ENCODE measurements at regions not wholly inside any gene's neighbourhood (a gene's known extent, or its start where the extent isn't known, plus 50 kb on each side); places are given as distances from the start of the nearest gene placed in this dataset.
"Not testable (repeated sequence)": the region's sequence is repeated elsewhere in the genome, so short reads cannot be mapped to it uniquely, and the experiment has no call there.

DNA sequence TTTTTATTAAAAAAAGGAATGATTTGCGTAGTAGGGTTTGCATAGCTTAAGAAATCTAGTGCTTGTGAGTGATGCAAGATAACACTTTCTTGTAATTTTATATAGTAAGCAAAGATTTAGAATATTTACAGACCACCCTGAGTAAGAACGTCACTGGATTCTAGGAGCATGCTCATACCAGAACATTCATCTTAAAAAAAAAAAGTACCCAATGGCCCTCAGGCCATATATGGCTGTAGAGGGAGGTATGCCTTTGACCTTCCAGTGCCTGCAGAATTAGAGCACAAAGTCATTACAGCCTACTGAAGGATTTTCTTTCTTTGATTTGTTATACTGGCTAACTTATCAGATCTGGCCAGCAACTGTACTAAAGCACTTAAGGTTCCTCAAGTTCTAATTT lies 236.3 kb upstream of the GYPA start:
- DNase-seq: no peak

DNA sequence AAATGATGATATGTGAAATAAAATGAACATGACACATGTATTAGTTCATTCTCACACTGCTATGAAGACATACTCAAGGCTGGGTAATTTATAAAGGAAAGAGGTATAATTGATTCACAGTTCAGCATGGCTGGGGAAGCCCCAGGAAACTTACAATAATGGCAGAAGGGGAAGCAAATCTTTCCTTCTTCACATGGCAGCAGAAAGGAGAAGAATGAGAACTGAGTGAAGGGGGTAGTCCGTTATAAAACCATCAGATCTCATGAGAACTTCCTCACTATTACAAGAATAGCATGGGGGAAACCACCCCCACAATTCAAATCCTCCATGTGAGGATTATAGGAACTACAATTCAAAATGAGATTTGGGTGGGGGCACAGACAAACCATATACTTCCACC lies 243.9 kb upstream of the GYPA start:
- DNase-seq: no peak

DNA sequence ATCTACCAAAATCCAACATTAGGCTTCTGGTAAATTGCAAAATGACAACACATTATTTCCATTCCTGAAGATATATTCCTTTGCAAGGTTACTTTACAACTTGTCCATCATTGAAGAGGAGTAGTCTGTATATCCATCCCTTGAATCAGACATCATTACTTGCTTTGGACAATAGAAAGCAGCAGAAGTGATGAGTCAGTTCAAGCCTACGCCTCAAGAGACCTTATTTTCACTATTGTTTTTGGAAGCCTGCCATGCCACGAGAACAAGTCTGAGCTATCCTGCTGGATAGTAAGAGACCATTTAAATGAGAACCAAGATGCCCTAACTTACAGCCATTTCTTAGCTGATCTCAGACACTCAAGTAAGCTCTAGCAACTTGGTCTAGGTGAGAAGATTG lies 246.0 kb upstream of the HHIP start:
- DNase-seq: no peak

- no peak for DNase-seq
Observed at GRCh38 chr4:144402176-144402575, 243.8 kb upstream of the HHIP start.

DNA sequence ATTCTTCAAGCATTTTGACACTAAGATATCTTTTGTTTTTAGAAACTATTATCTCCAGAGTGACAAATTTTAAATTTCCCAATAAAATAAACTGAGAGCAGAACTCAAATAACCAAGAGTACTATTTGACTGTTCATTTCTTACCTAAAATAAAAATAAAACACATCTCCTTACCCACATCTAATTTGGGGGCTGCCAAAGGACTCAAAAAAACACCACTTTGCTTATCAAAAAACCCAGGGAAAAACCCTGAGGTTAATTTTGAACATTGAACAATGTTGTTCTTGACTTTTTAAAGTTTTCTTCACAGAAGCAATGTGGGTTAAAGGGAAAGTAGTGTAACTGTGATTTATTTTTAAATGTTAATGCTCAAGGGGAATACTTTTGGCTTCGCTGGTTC lies 243.0 kb upstream of the HHIP start:
- no peak for DNase-seq

DNA sequence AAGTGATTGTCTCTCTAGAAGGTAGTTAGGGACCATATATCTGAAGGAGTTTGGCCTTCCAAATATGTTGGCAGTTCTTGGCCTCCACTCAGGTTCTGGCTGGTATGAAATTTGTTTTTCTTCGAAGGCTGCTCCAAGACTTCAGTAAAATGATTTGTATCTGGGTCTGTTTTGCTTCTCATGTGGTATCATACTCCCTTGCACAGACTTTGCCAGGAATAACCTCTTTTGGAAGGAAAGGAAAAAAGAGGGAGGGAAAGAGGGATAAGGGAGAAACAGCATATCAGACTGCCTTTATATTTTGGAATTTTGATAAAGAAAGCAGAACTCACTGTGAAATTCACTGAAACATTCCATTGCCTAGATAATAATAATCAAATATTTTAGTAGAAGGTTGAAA lies 242.1 kb upstream of the HHIP start:
- DNase-seq: no peak

GRCh38 chr4:144409525-144409924 lies 236.4 kb upstream of the HHIP start:
- DNase-seq: no peak

DNA sequence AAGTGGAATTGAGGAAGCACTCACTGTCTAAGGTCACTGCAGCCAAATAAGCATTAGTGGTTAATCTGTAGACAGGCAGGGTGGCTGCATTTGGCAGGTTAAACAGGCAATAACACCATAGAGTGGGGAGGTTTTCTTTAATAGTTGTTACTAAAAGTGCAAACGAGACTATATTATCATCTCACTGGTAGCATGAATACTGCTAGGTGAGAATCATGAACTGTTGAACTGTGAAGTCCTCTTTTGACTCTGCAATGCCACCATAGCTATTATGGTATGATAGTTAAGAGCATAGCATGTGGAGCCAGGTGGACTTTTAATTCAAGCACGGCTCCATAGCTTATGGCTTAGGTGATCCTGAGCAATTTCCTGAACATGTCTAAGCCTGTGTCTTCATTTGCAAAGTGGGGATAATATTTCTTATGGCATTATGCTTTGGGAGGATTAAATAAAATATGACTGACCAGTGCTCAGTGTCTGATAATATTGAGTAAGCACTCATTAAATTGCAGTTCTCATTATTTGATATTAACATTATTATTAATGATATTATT lies 235.6 kb upstream of the HHIP start:
- DNase-seq: no peak

- DNase-seq: no peak
Observed at GRCh38 chr4:144411119-144411518, 234.8 kb upstream of the HHIP start.

DNA sequence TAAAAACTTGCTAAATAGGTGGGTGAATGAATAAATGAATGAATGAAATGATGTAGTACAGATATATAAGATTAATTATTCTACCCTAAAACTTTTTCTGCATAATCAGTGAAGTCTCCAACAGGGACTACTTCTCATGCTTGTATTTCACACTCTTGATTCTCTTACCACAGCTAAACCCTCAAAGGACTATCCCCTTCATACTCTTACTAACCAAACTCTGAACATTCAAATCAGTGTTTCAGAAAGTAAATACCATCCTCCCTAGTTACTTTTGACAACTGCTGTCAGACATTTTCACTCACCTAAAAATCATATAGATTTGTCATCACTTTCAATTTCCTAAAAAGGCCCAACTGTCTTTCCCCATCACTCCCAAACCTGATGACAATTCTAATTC lies 234.3 kb upstream of the HHIP start:
- DNase-seq: no peak

DNA sequence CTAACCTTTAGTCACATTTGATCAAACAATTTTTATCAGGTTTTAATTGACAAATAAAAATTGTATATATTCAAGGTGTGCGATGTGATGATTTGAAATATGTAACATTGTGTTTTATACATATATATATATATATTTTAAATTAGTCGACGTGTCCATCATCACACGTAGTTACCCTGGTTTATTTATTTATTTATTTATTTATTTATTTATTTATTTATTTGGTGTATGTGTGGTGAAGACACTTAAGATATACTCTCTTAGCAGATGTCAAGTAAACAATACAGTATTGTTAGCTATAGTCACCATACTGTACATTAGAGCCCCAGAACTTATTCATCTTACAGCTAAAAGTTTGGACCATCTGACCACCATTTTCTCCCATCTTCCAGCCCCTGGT lies 224.9 kb upstream of the HHIP start:
- DNase-seq: no peak

DNA sequence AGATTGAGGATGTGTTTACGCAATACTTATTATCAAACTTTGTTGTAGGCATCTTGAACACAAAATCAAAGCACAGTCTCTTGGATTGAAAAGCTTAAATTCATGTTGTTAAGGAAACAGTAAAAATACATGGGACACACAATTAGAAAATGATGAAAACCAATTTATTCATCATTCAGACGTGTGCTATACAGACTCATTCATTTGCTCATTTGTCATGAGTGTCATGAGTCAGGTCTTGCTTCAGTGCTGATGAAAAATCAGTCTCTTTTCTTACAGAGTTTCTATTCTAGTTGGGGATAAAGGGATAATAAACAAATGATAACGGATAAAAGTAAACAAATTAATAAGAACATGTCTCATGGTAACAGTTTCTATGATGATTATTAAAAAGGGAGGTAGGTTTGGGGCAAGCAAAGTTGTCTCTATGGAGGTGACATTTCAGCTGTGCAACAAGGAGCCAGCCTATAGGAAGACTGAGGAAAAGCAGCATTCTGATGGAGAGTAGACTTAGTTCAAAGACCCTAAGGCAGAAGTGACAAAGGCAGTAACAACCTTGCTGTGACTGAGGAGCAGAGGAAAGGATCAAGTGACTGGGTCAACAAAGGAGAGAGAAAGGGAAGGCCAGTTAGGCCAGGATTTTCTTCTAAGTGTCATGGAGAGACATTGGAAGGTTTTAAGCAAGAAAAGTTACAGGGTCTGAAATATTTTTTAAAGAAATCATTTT lies 224.0 kb upstream of the HHIP start:
- DNase-seq: no peak

DNA sequence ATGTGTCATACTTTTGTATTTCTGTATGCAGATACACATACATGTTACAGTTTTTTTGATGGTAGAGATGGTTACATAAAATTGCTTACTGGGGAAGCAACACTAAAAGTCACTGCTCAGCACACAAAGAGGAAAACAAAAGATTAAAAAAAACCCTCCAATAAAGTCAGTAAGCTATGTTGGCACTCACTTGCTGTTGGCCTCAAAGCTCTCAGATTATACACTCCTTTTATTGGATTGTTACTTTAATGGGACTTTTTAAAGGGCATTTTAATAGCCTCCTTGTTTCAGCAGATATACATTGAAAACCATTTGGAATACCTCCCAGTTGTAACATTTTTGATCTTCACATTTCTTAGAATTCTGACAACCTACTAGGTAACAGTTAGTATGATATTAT lies 222.0 kb upstream of the HHIP start:
- no peak for DNase-seq

GRCh38 chr4:144426023-144426422 lies 219.9 kb upstream of the HHIP start:
- not testable (repeated sequence) for DNase-seq

DNA sequence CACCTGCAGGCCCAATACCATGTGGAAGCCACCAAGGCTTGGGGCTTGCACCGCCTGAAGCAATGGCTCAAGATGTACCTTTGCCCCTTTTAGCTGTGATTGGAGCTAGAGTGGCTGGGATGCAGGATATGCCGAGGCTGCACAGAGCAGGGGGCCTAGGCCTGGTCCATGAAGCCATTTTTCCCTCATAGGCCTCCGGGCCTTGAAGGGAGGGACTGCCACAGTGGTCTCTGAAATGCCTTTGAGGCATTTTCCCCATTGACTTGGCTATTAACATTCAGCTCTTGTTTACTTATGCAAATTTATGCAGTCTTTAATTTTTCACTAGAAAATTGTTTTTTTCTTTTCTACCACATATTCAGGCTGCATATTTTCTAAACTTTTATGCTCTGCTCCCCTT lies 203.2 kb upstream of the HHIP start:
- DNase-seq: no peak

- no peak for DNase-seq
Observed at GRCh38 chr4:144449611-144450010, 196.3 kb upstream of the HHIP start.

- DNase-seq: no peak
Observed at GRCh38 chr4:144450526-144450925, 195.4 kb upstream of the HHIP start.

GRCh38 chr4:144451766-144452450 lies 194.0 kb upstream of the HHIP start:
- no peak for DNase-seq

GRCh38 chr4:144456196-144456595 lies 189.8 kb upstream of the HHIP start:
- no peak for DNase-seq

DNA sequence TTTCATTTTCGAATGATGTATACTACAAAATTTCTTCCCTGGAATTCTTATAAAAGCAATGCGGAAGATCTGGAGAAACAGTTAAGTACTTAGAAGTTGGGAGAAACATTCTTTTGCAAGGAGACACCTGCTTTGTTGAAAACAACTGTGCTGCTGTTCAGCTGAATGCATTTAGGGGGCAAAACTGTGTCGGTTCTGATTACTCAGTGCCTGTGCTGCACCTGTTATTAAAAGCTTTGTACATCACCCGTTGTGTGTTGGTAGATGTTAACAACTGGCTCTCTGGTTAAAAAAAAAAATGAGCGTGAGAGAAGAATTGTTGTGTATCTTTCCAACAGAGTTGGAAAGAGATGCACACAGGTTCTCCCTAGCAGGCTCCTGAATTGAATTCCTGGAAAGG lies 184.1 kb upstream of the HHIP start:
- DNase-seq: no peak

GRCh38 chr4:144463236-144463635 lies 182.7 kb upstream of the HHIP start:
- DNase-seq: no peak

DNA sequence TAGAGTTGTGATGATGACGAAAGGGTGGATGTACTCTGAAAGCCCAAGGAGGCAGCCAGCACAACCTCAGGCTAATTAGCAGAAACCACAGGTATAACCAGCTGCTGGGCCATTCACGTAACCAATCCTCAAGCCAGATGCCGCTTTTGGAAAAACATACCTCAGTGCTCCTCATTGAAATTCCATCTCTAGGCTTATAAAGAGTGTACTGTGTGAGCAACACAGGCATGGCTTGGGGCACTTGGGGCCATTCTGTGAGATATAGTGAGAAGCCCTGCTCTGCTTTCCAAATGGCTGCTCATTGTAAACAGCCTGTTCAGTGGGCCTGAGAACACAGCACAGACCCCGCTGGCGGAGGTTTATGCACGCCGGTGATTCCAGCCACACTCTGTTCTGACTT lies 182.1 kb upstream of the HHIP start:
- DNase-seq: no peak

DNA sequence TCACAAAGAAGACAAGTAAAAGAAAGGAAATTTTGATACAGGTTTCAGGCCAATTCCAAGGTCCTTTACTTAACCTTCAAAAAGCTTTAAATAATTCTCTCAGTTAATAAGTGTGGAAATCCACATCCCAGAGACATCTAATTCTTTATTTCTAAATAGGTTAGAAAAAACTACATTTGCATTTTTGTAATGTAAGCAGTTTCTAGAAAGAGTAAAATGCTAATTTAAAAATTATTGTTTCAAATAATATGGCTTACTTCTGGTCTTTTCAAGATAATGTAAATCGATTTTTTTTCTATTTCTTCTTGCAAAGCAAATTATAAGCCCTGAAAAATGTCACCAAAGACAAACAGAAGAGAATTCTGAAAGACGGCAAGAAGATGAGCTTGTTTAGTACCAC lies 180.4 kb upstream of the HHIP start:
- no peak for DNase-seq

DNA sequence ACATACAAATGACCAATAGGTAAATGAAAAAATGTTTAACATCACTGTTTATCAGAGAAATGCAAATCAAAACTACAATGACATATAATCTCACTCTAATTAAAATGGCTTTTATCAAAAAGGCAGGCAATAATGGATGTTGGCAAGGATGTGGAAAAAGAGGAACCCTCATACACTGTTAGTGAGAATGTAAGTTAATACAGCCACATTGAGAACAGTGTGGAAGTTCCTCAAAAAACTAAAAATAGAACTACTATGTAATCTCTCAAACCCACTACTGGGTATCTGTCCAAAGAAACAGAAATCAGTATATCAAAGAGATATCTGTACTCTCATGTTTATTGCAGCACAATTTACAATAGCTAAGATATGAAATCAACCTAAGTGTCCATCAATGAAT lies 165.9 kb upstream of the HHIP start:
- no peak for DNase-seq

DNA sequence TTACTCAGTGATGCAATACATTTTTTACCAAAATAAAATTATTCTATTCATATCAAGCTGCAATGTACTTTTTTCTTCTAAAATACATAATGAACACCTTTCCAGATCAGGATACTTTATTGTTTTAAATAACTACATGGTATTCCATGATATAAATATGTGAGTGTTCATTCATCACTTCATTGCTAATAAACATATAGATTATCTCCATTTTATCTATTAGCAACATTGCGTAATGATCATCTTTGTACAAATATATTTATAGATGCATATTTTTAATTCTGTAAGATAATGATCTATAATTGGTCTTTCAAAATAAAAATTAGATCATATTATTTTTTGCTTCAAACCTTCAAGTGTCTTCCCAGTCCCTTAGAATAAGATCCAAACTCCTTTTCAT lies 156.1 kb upstream of the HHIP start:
- no peak for DNase-seq
